PFSK-1 (cell line): ENCODE measurements at regions not wholly inside any gene's neighbourhood (a gene's known extent, or its start where the extent isn't known, plus 50 kb on each side); places are given as distances from the start of the nearest gene placed in this dataset.

ENCODE experiments used
- FOXP2 ChIP-seq: optimal IDR thresholded peaks from 2 replicates; pipeline ENCODE3; 2011; ENCODE audit warnings: borderline replicate concordance, control low read depth, inconsistent platforms; ENCODE audit not compliant: insufficient read depth; ENCODE audit errors: extremely low read length, extremely low read depth
- POLR2AphosphoS5 ChIP-seq: IDR thresholded peaks from 2 replicates; pipeline ENCODE4 v1.6.1; 2012; ENCODE audit warnings: low read depth, mild to moderate bottlenecking, control low read depth, low read length, moderate library complexity
- SIN3A ChIP-seq: IDR thresholded peaks from 2 replicates; pipeline ENCODE4 v1.6.1; 2012; ENCODE audit warnings: mild to moderate bottlenecking, low read length, moderate library complexity, borderline replicate concordance; ENCODE audit not compliant: insufficient read depth
- TAF1 ChIP-seq: IDR thresholded peaks from 2 replicates; pipeline ENCODE4 v1.6.1; 2012; ENCODE audit warnings: low read length, control low read depth, borderline replicate concordance; ENCODE audit not compliant: insufficient read depth
- TF ChIP-seq, protein P1 (sequence below), 2 experiments: IDR thresholded peaks; 2 replicates each; pipeline versions ENCODE4 v1.6.1 to v1.8.0; 2011 to 2012; ENCODE audit warnings: low read depth in 2 of 2, low read length in 2 of 2, control low read depth in 1 of 2, inconsistent platforms in 1 of 2, mild to moderate bottlenecking in 1 of 2, moderate library complexity in 1 of 2; ENCODE audit not compliant: insufficient read depth in 1 of 2

DNA sequence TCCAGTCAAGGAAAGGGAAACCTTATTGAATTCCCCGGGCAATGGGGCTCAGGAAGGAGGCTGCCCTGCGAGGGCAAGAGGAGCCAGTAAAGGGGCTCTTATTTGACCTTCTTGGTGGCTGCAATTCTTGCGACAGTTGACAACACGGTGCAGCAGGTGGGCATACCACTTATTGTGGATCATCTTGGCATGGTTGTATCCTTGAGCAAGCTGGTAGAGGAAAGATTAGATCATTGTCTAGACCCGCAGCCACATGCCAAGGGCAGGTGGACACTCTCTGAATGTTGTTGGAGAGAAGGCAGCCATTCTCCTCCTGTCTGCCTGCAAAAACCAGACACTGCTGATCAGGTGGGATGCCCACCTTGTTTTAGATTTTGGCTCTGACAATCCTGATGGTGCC, 170.2 kb upstream of the CHST9 start:
- TF ChIP-seq SIN3A (no peak), POLR2AphosphoS5 (no peak), TAF1 (no peak), FOXP2 (no peak)
- TF ChIP-seq, protein P1, sequence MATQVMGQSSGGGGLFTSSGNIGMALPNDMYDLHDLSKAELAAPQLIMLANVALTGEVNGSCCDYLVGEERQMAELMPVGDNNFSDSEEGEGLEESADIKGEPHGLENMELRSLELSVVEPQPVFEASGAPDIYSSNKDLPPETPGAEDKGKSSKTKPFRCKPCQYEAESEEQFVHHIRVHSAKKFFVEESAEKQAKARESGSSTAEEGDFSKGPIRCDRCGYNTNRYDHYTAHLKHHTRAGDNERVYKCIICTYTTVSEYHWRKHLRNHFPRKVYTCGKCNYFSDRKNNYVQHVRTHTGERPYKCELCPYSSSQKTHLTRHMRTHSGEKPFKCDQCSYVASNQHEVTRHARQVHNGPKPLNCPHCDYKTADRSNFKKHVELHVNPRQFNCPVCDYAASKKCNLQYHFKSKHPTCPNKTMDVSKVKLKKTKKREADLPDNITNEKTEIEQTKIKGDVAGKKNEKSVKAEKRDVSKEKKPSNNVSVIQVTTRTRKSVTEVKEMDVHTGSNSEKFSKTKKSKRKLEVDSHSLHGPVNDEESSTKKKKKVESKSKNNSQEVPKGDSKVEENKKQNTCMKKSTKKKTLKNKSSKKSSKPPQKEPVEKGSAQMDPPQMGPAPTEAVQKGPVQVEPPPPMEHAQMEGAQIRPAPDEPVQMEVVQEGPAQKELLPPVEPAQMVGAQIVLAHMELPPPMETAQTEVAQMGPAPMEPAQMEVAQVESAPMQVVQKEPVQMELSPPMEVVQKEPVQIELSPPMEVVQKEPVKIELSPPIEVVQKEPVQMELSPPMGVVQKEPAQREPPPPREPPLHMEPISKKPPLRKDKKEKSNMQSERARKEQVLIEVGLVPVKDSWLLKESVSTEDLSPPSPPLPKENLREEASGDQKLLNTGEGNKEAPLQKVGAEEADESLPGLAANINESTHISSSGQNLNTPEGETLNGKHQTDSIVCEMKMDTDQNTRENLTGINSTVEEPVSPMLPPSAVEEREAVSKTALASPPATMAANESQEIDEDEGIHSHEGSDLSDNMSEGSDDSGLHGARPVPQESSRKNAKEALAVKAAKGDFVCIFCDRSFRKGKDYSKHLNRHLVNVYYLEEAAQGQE (IDR thresholded peaks at IDR 0.05; ENCODE audit: insufficient read depth in 1 of 2, low read depth in 2 of 2, low read length in 2 of 2): no peak
